ENCODE measurements at regions not wholly inside any gene's neighbourhood (a gene's known extent, or its start where the extent isn't known, plus 50 kb on each side); places are given as distances from the start of the nearest gene placed in this dataset.

DNA sequence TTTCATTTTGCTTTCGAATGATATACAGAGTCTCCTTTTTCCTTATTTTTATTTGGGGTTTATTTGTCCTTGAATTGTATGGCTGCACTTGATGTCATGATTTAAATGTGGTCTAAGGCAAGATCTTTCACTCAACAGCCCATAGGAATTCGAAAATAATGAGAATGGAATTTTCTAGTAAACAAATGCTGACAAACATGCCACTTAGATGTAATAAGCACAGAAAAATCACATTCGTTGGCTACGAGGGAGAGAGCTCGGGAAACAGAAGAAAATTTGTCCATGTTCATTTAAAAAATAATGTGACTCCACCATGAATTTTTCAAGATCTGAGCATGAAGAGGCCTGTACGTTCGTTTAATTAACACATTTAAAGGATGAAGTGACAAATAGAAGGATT, 73.0 kb downstream of the BLID start:
- Histone ChIP-seq H3K9me3 (replicated peaks in 1 of 3) (no peaks in the 10 kb centered on the region), H3K4me3 (no peak overlapping the region), H3K4me1 (replicated peaks in 1 of 2) (no peaks in the 10 kb centered on the region), H3K27me3 (no peaks in the 10 kb centered on the region), H3K27ac (no peak overlapping the region), H3K36me3 (replicated peaks in 1 of 2) (no peaks in the 10 kb centered on the region)
- WGBS, 4 donors: 41 to 55% (median 48%) methylated on average over 7 of the region's 7 CpGs
- no peak for DNase-seq
- intact Hi-C loops (cut with DNase I): no loop called here
- TF ChIP-seq, protein P1, sequence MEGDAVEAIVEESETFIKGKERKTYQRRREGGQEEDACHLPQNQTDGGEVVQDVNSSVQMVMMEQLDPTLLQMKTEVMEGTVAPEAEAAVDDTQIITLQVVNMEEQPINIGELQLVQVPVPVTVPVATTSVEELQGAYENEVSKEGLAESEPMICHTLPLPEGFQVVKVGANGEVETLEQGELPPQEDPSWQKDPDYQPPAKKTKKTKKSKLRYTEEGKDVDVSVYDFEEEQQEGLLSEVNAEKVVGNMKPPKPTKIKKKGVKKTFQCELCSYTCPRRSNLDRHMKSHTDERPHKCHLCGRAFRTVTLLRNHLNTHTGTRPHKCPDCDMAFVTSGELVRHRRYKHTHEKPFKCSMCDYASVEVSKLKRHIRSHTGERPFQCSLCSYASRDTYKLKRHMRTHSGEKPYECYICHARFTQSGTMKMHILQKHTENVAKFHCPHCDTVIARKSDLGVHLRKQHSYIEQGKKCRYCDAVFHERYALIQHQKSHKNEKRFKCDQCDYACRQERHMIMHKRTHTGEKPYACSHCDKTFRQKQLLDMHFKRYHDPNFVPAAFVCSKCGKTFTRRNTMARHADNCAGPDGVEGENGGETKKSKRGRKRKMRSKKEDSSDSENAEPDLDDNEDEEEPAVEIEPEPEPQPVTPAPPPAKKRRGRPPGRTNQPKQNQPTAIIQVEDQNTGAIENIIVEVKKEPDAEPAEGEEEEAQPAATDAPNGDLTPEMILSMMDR (IDR thresholded peaks at IDR 0.05): no peak
- TF ChIP-seq POLR2A (IDR thresholded peaks at IDR 0.05): no peak

GRCh38 chr11:122040464-122040863, 75.6 kb downstream of the BLID start:
- H3K4me1 ChIP-seq (replicated peaks in 1 of 2): no peaks in the 10 kb centered on the region
- DNase-seq: no peak
- WGBS, 4 donors: 35 to 49% (median 39%) methylated on average over 6 of the region's 6 CpGs
- no peaks in the 10 kb centered on the region for H3K9me3 ChIP-seq (replicated peaks in 1 of 3)
- H3K36me3 ChIP-seq (replicated peaks in 1 of 2): no peaks in the 10 kb centered on the region
- no peak overlapping the region for H3K4me3 ChIP-seq
- TF ChIP-seq, protein P1 (IDR thresholded peaks at IDR 0.05): no peak
- TF ChIP-seq POLR2A (IDR thresholded peaks at IDR 0.05): no peak
- H3K27me3 ChIP-seq: no peaks in the 10 kb centered on the region
- no peak overlapping the region for H3K27ac ChIP-seq
- intact Hi-C loops (cut with DNase I): no loop called here

DNA sequence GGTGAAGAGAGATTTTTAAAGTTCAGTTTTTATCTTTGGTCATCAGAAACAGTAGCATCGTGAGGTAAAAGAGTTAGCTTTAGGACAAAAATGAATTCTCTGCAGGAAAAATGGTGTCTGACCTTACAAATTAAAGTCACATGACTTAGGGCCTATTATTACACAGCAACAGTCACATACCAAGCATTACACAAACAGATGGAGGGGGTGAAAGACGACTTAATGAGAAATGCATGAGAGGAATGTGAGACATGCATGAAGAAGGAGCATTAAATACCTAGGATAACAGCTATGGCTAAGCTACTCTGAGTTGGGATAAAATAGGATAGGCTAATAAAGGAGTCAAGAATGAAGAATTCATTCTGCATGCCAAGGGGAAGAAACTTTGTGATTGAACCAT, 77.5 kb downstream of the BLID start:
- no peak overlapping the region for H3K4me3 ChIP-seq
- no peaks in the 10 kb centered on the region for H3K4me1 ChIP-seq (replicated peaks in 1 of 2)
- intact Hi-C loops (cut with DNase I): no loop called here
- 56 to 77% (median 74%) methylated on average over 2 of the region's 2 CpGs for WGBS, 4 donors
- H3K9me3 ChIP-seq (replicated peaks in 1 of 3): no peaks in the 10 kb centered on the region
- H3K36me3 ChIP-seq (replicated peaks in 1 of 2): no peaks in the 10 kb centered on the region
- DNase-seq: no peak
- no peak overlapping the region for H3K27ac ChIP-seq
- TF ChIP-seq, protein P1 (IDR thresholded peaks at IDR 0.05): no peak
- TF ChIP-seq POLR2A (IDR thresholded peaks at IDR 0.05): no peak
- no peaks in the 10 kb centered on the region for H3K27me3 ChIP-seq

DNA sequence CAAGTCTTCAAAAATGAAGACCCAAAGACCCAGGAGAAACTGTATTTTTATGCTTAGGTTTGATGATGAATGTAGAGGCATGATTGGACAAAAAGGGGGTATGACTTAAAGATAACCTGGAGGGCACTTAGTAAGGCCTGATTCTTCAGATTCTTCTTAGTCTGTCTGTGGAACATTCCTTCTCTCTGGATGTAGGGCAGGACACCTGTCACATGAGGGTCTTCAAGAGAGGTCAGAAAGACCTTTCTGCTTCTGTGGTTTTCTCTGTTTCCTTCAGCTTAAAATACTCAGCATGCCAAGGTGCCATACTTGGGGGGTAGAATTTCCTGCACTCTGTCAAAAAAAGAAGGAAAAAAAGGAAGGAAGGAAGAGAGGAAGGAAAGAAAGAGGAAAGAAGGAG, 78.1 kb downstream of the BLID start:
- no peak for TF ChIP-seq POLR2A (IDR thresholded peaks at IDR 0.05)
- TF ChIP-seq, protein P1 (IDR thresholded peaks at IDR 0.05): no peak
- H3K4me3 ChIP-seq: no peak overlapping the region
- no peak overlapping the region for H3K27ac ChIP-seq
- no peaks in the 10 kb centered on the region for H3K27me3 ChIP-seq
- no peaks in the 10 kb centered on the region for H3K4me1 ChIP-seq (replicated peaks in 1 of 2)
- no peaks in the 10 kb centered on the region for H3K9me3 ChIP-seq (replicated peaks in 1 of 3)
- intact Hi-C loops (cut with DNase I): no loop called here
- H3K36me3 ChIP-seq (replicated peaks in 1 of 2): no peaks in the 10 kb centered on the region
- no peak for DNase-seq

Measured in adrenal gland (tissue), 9 donors.